Endothelial cell of umbilical vein (primary cell): ENCODE measurements at regions not wholly inside any gene's neighbourhood (a gene's known extent, or its start where the extent isn't known, plus 50 kb on each side); places are given as distances from the start of the nearest gene placed in this dataset.
"Not testable (repeated sequence)": the region's sequence is repeated elsewhere in the genome, so short reads cannot be mapped to it uniquely, and the experiment has no call there.

Experiments
- BruUV-seq: library from RNA; stranded (reverse); fragments of 400-500 nt; replicated peaks from 2 replicates; lab custom pipeline; 2021; lab: Mats Ljungman, UMichigan
- CTCF ChIA-PET: fragments of 300-600, 350-600 bp; sonication (Branson Sonifier 250); formaldehyde crosslinking; loops from one replicate; lab custom pipeline; 2021; ENCODE audit warnings: antibody characterized with exemption, inconsistent platforms; lab: Charles Lee
- POLR2A ChIA-PET: fragments of 300-600, 350-600 bp; sonication (Branson Sonifier 250); formaldehyde crosslinking; loops from one replicate; lab custom pipeline; 2021; ENCODE audit warnings: antibody characterized with exemption, inconsistent platforms; lab: Charles Lee
- DNase-seq: peaks from one replicate; pipeline ENCODE4 v3.0.0-alpha.2; 2011; ENCODE audit warnings: low read depth, low spot score
- FAIRE-seq: peaks from 2 replicates; lab custom pipeline; 2011; peaks lifted over from hg19 to GRCh38; lab: Jason Lieb, UNC
- H2AFZ ChIP-seq: 2 replicates; pipeline ENCODE4 v1.6.0; 2012; ENCODE audit warnings: low read depth, low read length, control low read depth, inconsistent platforms
- H3K27ac ChIP-seq: 2 replicates; pipeline ENCODE4 v1.5.1; 2011; ENCODE audit warnings: low read depth, mild to moderate bottlenecking, control low read depth, low read length, moderate library complexity; ENCODE audit not compliant: insufficient read depth
- H3K27me3 ChIP-seq, 2 experiments: 2 replicates each; pipeline versions ENCODE4 v1.6.0 to v1.6.1; 2011; ENCODE audit warnings: low read length in 2 of 2, mixed read lengths in 1 of 2; ENCODE audit not compliant: control insufficient read depth in 2 of 2, insufficient read depth in 2 of 2
- H3K36me3 ChIP-seq, 2 experiments: 2 replicates in 1 of 2; 3 replicates in 1 of 2; pipeline ENCODE4 v1.5.1; 2011; ENCODE audit warnings: low read length in 2 of 2, mild to moderate bottlenecking in 1 of 2, moderate library complexity in 1 of 2; ENCODE audit not compliant: control insufficient read depth in 2 of 2, insufficient read depth in 2 of 2; ENCODE audit errors: extremely low read depth in 1 of 2
- H3K4me1 ChIP-seq: 3 replicates; pipeline ENCODE4 v1.5.1; 2011; ENCODE audit warnings: mild to moderate bottlenecking, low read length; ENCODE audit not compliant: control insufficient read depth, insufficient read depth; ENCODE audit errors: extremely low read depth
- H3K4me2 ChIP-seq: 2 replicates; pipeline ENCODE4 v1.6.1; 2011; ENCODE audit warnings: low read length, control low read depth, mixed read lengths; ENCODE audit not compliant: insufficient read depth
- H3K4me3 ChIP-seq, 3 experiments: fragments of 200-600 bp in 1 of 3; sonication (generic), shearing (Covaris generic) in 1 of 3; replicated peaks in 1 of 3; 2 replicates each; pipeline ENCODE4 v1.5.1; 2011 to 2016; ENCODE audit warnings: control low read depth in 3 of 3, low read length in 3 of 3, mild to moderate bottlenecking in 2 of 3, inconsistent platforms in 1 of 3, low read depth in 1 of 3, moderate library complexity in 1 of 3; ENCODE audit not compliant: insufficient read depth in 1 of 3
- H3K79me2 ChIP-seq: 2 replicates; pipeline ENCODE4 v1.6.0; 2012; ENCODE audit warnings: low read length, inconsistent platforms; ENCODE audit not compliant: control insufficient read depth, insufficient read depth
- H3K9ac ChIP-seq: replicated peaks from 2 replicates; pipeline ENCODE3; 2011; ENCODE audit warnings: low read length, control low read depth; ENCODE audit not compliant: insufficient read depth; ENCODE audit errors: extremely low read depth
- H3K9me1 ChIP-seq: replicated peaks from 3 replicates; pipeline ENCODE4 v1.6.0; 2011; ENCODE audit warnings: mild to moderate bottlenecking, low read length; ENCODE audit not compliant: control insufficient read depth, insufficient read depth; ENCODE audit errors: extremely low read depth
- H3K9me3 ChIP-seq: replicated peaks from 2 replicates; pipeline ENCODE4 v1.5.1; 2012; ENCODE audit warnings: low read length, inconsistent platforms; ENCODE audit not compliant: control insufficient read depth, insufficient read depth
- H4K20me1 ChIP-seq: replicated peaks from 2 replicates; pipeline ENCODE3; 2011; ENCODE audit warnings: mild to moderate bottlenecking, low read length; ENCODE audit not compliant: control insufficient read depth, insufficient read depth; ENCODE audit errors: extremely low read depth
- CTCF ChIP-seq, 2 donors: IDR thresholded peaks; 1 replicate in 1 of 2; 2 replicates in 1 of 2; pipeline ENCODE4 v1.5.1; 2011; ENCODE audit warnings: low read length in 2 of 2, mild to moderate bottlenecking in 2 of 2, moderate library complexity in 2 of 2, control low read depth in 1 of 2, inconsistent platforms in 1 of 2, low read depth in 1 of 2; ENCODE audit not compliant: insufficient read depth in 1 of 2; ENCODE audit errors: extremely low read depth in 1 of 2
- FOS ChIP-seq: IDR thresholded peaks from 2 replicates; pipeline ENCODE4 v1.6.1; 2011; ENCODE audit warnings: mild to moderate bottlenecking, low read length, moderate library complexity, borderline replicate concordance; ENCODE audit not compliant: insufficient read depth
- GATA2 ChIP-seq: IDR thresholded peaks from 2 replicates; pipeline ENCODE4 v1.7.0; 2011; ENCODE audit warnings: low read depth, mild to moderate bottlenecking, moderate library complexity, mixed read lengths, low read length; ENCODE audit not compliant: insufficient read length, insufficient read depth
- POLR2A ChIP-seq: IDR thresholded peaks from 2 replicates; pipeline ENCODE4 v1.6.1; 2012; ENCODE audit warnings: low read depth, mild to moderate bottlenecking, control low read depth, low read length
- dilution Hi-C: fragments of 300-500 bp; cut with MboI; formaldehyde crosslinking; loops from one replicate; pipeline ENCODE4 v1.15.0; 2019; ENCODE audit warnings: low sequenced_read_pairs; ENCODE audit not compliant: extremely low pct_ligation_motif_present
- intact Hi-C: fragments of 100-400 bp; cut with micrococcal nuclease; formaldehyde crosslinking; loops from one replicate; pipeline ENCODE4 v1.10.0; 2022

- dilution Hi-C loops = no loop called here
- POLR2A ChIA-PET = no interaction called here
- intact Hi-C loops = no loop called here
- TF ChIP-seq CTCF (IDR thresholded peaks at IDR 0.05; ENCODE audit: extremely low read depth in 1 of 2, insufficient read depth in 1 of 2, low read depth in 1 of 2, low read length in 2 of 2) (no peak), POLR2A (no peak), FOS (no peak), GATA2 (no peak)
- H4K20me1 ChIP-seq = no peaks in the 10 kb centered on the region
- no peaks in the 10 kb centered on the region for H3K79me2 ChIP-seq
- no peak overlapping the region for H3K27ac ChIP-seq
- no peak for DNase-seq
- CTCF ChIA-PET = no interaction called here
- FAIRE-seq = no peak
- no peak overlapping the region for H3K4me3 ChIP-seq
- H3K27me3 ChIP-seq = no peaks in the 10 kb centered on the region
- no peak overlapping the region for H3K9ac ChIP-seq
- H3K36me3 ChIP-seq = no peaks in the 10 kb centered on the region
- BruUV-seq = no TSS peak
- no peak overlapping the region for H3K4me2 ChIP-seq
- H3K9me1 ChIP-seq = no peaks in the 10 kb centered on the region
- no peak overlapping the region for H2AFZ ChIP-seq
- H3K9me3 ChIP-seq = no peaks in the 10 kb centered on the region
- no peaks in the 10 kb centered on the region for H3K4me1 ChIP-seq
Observed at GRCh38 chr10:34037499-34037898, 703.0 kb upstream of the NRP1 start.

DNA sequence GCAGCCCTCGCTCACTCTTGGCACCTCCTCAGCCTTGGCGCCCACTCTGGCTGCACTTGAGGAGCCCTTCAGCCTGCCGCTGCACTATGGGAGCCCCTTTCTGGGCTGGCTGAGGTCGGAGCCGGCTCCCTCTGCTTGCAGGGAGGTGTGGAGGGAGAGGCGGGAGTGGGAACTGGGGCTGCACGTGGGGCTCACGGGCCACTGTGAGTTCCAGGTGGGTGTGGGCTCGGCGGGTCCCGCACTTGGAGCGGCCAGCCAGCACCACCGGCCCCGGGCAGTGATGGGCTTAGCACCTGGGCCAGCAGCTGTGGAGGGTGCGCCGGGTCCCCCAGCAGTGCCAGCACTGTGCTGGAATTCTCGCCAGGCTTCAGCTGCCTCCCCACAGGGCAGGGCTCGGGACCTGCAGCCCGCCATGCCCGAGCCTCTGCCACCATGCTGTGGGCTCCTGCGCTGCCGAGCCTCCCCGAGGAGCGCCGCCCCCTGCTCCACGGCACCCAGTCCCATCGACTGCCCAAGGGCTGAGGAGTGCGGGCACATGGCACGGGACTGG lies 700.8 kb upstream of the NRP1 start:
- intact Hi-C loops, DNase-seq, H3K4me3 ChIP-seq, H3K4me1 ChIP-seq, dilution Hi-C loops, H3K9ac ChIP-seq, H2AFZ ChIP-seq, BruUV-seq, H3K36me3 ChIP-seq, H3K27me3 ChIP-seq, H3K4me2 ChIP-seq, POLR2A ChIA-PET, H4K20me1 ChIP-seq, H3K9me1 ChIP-seq, H3K27ac ChIP-seq, H3K9me3 ChIP-seq, H3K79me2 ChIP-seq, FAIRE-seq: not testable (repeated sequence)
- CTCF ChIA-PET = interaction anchor here (1.2 kb wide), 1 partner anchor 16 kb away, joined by 3 read pairs; no protein-coding TSS in a partner anchor
